Amniotic epithelial cell (primary cell): ENCODE measurements at regions not wholly inside any gene's neighbourhood (a gene's known extent, or its start where the extent isn't known, plus 50 kb on each side); places are given as distances from the start of the nearest gene placed in this dataset.

Experiments
- DNase-seq: peaks from one replicate; pipeline ENCODE4 v3.0.0-alpha.2; 2010; ENCODE audit warnings: low read depth

GRCh38 chr6:168722397-168722796 is 281.4 kb downstream of the SMOC2 start:
- no peak for DNase-seq

GRCh38 chr6:168721571-168721970 is 280.6 kb downstream of the SMOC2 start:
- no peak for DNase-seq

GRCh38 chr6:168719901-168720300 is 278.9 kb downstream of the SMOC2 start:
- no peak for DNase-seq

GRCh38 chr6:168718821-168719475 is 278.0 kb downstream of the SMOC2 start:
- no peak for DNase-seq
